ENCODE measurements at regions not wholly inside any gene's neighbourhood (a gene's known extent, or its start where the extent isn't known, plus 50 kb on each side); places are given as distances from the start of the nearest gene placed in this dataset.

DNA sequence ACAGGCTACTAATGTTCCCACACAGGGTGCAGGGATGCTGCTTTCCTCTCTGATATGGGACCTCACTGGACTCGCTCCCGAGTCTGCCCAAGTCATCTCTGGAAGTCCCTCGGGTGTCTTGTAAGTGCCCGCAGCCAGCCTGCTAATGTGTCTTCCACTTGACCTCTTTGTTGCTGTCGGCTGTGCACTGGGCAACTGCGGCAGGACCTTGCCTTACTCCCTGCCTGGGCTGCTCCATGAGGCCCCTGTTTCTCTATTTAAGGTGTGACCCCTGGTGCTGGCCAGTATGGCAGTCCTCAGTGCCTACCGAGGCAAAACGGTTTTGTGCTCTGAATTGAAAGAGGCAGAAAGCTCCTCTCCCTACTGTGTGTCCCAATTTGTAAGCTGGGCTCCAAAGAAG is 88.8 kb upstream of the DUSP5 start:
- no peak overlapping the region for H3K27ac ChIP-seq
- H3K4me1 ChIP-seq (ENCODE audit: control insufficient read depth in 1 of 2, insufficient read depth in 1 of 2, low read depth in 1 of 2, low read length in 1 of 2): peaks cover 10 to 12% of the 10 kb centered on the region in 2 experiments

GRCh38 chr10:110409488-110409887 is 88.2 kb upstream of the DUSP5 start:
- H3K4me1 ChIP-seq (ENCODE audit: control insufficient read depth in 1 of 2, insufficient read depth in 1 of 2, low read depth in 1 of 2, low read length in 1 of 2): peaks cover 15 to 18% of the 10 kb centered on the region in 2 experiments
- no peak overlapping the region for H3K4me3 ChIP-seq (ENCODE audit: low read depth in 1 of 2, low read length in 1 of 2)
- H3K9me3 ChIP-seq: no peaks in the 10 kb centered on the region
- H3K27ac ChIP-seq: no peak overlapping the region
- H3K36me3 ChIP-seq: no peaks in the 10 kb centered on the region
- H3K27me3 ChIP-seq: no peaks in the 10 kb centered on the region
- TF ChIP-seq, protein P1, sequence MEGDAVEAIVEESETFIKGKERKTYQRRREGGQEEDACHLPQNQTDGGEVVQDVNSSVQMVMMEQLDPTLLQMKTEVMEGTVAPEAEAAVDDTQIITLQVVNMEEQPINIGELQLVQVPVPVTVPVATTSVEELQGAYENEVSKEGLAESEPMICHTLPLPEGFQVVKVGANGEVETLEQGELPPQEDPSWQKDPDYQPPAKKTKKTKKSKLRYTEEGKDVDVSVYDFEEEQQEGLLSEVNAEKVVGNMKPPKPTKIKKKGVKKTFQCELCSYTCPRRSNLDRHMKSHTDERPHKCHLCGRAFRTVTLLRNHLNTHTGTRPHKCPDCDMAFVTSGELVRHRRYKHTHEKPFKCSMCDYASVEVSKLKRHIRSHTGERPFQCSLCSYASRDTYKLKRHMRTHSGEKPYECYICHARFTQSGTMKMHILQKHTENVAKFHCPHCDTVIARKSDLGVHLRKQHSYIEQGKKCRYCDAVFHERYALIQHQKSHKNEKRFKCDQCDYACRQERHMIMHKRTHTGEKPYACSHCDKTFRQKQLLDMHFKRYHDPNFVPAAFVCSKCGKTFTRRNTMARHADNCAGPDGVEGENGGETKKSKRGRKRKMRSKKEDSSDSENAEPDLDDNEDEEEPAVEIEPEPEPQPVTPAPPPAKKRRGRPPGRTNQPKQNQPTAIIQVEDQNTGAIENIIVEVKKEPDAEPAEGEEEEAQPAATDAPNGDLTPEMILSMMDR (IDR thresholded peaks at IDR 0.05): no peak

More for the DNA sequence above, 88.8 kb upstream of the DUSP5 start:
- no peaks in the 10 kb centered on the region for H3K27me3 ChIP-seq
- no peaks in the 10 kb centered on the region for H3K9me3 ChIP-seq
- no peak overlapping the region for H3K4me3 ChIP-seq (ENCODE audit: low read depth in 1 of 2, low read length in 1 of 2)
- no peaks in the 10 kb centered on the region for H3K36me3 ChIP-seq
- TF ChIP-seq, protein P1 (IDR thresholded peaks at IDR 0.05): no peak

- Histone ChIP-seq H3K9me3 (no peaks in the 10 kb centered on the region), H3K4me1 (ENCODE audit: control insufficient read depth in 1 of 2, insufficient read depth in 1 of 2, low read depth in 1 of 2, low read length in 1 of 2) (peaks cover 20 to 22% of the 10 kb centered on the region in 2 experiments), H3K27me3 (no peaks in the 10 kb centered on the region), H3K4me3 (ENCODE audit: low read depth in 1 of 2, low read length in 1 of 2) (no peak overlapping the region), H3K36me3 (no peaks in the 10 kb centered on the region), H3K27ac (no peak overlapping the region)
- TF ChIP-seq, protein P1 (IDR thresholded peaks at IDR 0.05): no peak
Observed at GRCh38 chr10:110409926-110410325, 87.8 kb upstream of the DUSP5 start.

- TF ChIP-seq, protein P1 (IDR thresholded peaks at IDR 0.05): no peak
- Histone ChIP-seq H3K4me3 (ENCODE audit: low read depth in 1 of 2, low read length in 1 of 2) (no peak overlapping the region), H3K36me3 (no peaks in the 10 kb centered on the region), H3K9me3 (no peaks in the 10 kb centered on the region), H3K27me3 (no peaks in the 10 kb centered on the region), H3K4me1 (ENCODE audit: control insufficient read depth in 1 of 2, insufficient read depth in 1 of 2, low read depth in 1 of 2, low read length in 1 of 2) (peaks cover 25 to 28% of the 10 kb centered on the region in 2 experiments), H3K27ac (no peak overlapping the region)
Observed at GRCh38 chr10:110410329-110411046, 87.2 kb upstream of the DUSP5 start.

DNA sequence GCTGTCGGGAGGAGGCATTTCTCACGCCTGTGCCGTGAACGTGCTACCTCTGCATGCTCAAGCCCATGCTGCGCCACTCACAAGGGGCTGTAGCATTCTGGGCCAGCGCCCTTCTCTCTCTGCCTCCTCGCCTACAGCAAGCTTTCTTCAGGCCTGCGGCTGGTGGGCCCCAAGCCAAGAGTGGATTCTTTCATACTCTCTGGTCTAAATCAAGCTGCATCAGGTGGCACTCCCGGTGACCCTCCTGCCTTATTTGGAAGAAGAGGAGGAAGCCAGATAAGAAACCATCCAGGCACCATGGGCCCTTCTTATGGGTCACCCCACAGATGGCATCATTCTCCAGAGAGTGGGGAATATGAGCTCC is 86.7 kb upstream of the DUSP5 start:
- H3K9me3 ChIP-seq: no peaks in the 10 kb centered on the region
- H3K27me3 ChIP-seq: no peaks in the 10 kb centered on the region
- H3K4me1 ChIP-seq (ENCODE audit: control insufficient read depth in 1 of 2, insufficient read depth in 1 of 2, low read depth in 1 of 2, low read length in 1 of 2): peaks cover 29 to 31% of the 10 kb centered on the region in 2 experiments
- no peak overlapping the region for H3K27ac ChIP-seq
- no peak overlapping the region for H3K4me3 ChIP-seq (ENCODE audit: low read depth in 1 of 2, low read length in 1 of 2)
- TF ChIP-seq, protein P1 (IDR thresholded peaks at IDR 0.05): no peak
- H3K36me3 ChIP-seq: no peaks in the 10 kb centered on the region
